ENCODE measurements at regions not wholly inside any gene's neighbourhood (a gene's known extent, or its start where the extent isn't known, plus 50 kb on each side); places are given as distances from the start of the nearest gene placed in this dataset.

- no peak overlapping the region for H3K27ac Mint-ChIP-seq
- Histone ChIP-seq H2BK20ac (ENCODE audit: low read depth, low read length, poor library complexity, severe bottlenecking) (no peak overlapping the region), H4K20me1 (ENCODE audit: control insufficient read depth, insufficient read depth, insufficient read length) (no peaks in the 10 kb centered on the region), H3K79me1 (ENCODE audit: insufficient read depth, low read depth, low read length, poor library complexity, severe bottlenecking) (no peaks in the 10 kb centered on the region), H3K23me2 (ENCODE audit: insufficient read length, low read depth, low read length, poor library complexity, severe bottlenecking) (no peaks in the 10 kb centered on the region), H3K79me2 (ENCODE audit: insufficient read depth, low read length) (no peaks in the 10 kb centered on the region), H3K27ac (ENCODE audit: insufficient read length, low read depth, low read length) (no peak overlapping the region), H3K27me3 (ENCODE audit: insufficient read depth, low read length) (no peaks in the 10 kb centered on the region), H4K5ac (ENCODE audit: insufficient read length, low read depth, low read length) (no peak overlapping the region), H2BK5ac (ENCODE audit: insufficient read length, low read length) (no peak overlapping the region), H3K56ac (ENCODE audit: insufficient read length, low read depth, low read length) (no peak overlapping the region), H2BK12ac (ENCODE audit: insufficient read length, low read depth, low read length) (no peak overlapping the region), H2AFZ (ENCODE audit: low read length) (no peak overlapping the region), H3K23ac (ENCODE audit: insufficient read length, low read depth, low read length) (no peak overlapping the region), H3T11ph (ENCODE audit: low read length) (no peak overlapping the region), H4K91ac (ENCODE audit: insufficient read length, low read depth, low read length) (no peak overlapping the region), H3K4me1 (ENCODE audit: insufficient read depth, low read length) (no peaks in the 10 kb centered on the region), H3K4ac (ENCODE audit: low read depth, low read length) (no peak overlapping the region), H3K4me2 (ENCODE audit: insufficient read depth, insufficient read length, low read length) (no peak overlapping the region), H2AK5ac (ENCODE audit: insufficient read length, low read length) (no peak overlapping the region), H2BK120ac (ENCODE audit: low read depth, low read length, poor library complexity, severe bottlenecking) (no peak overlapping the region), H2BK15ac (ENCODE audit: low read depth, low read length) (no peak overlapping the region), H3K9ac (ENCODE audit: extremely low read depth, insufficient read length, low read length) (no peak overlapping the region), H3K9me3 (ENCODE audit: control insufficient read depth, low read depth, low read length) (no peaks in the 10 kb centered on the region), H3K14ac (ENCODE audit: insufficient read depth, low read length) (no peak overlapping the region), H3K18ac (ENCODE audit: insufficient read length, low read depth, low read length) (no peak overlapping the region), H4K8ac (replicated peaks; ENCODE audit: insufficient read length, low read depth, low read length) (no peak overlapping the region)
- DNase-seq = no peak
- no peaks in the 10 kb centered on the region for H3K27me3 Mint-ChIP-seq (ENCODE audit: low read depth)
- no peak overlapping the region for H3K4me3 Mint-ChIP-seq
- H3K4me1 Mint-ChIP-seq = no peaks in the 10 kb centered on the region
- no peak for TF ChIP-seq CTCF (conservative IDR thresholded peaks at IDR 0.05)
- WGBS (ENCODE audit: extremely low coverage, insufficient read length, low lambda C conversion rate) = no CpG with 5 or more reads among the region's 1 CpG
- H3K36me3 Mint-ChIP-seq (ENCODE audit: insufficient read depth in 1 of 3, low read depth in 3 of 3) = peaks cover 0 to 4% (median 0%) of the 10 kb centered on the region in 3 experiments; a peak in 3 of 7 replicates
- H3K9me3 Mint-ChIP-seq = peaks cover 5 to 11% of the 10 kb centered on the region in 2 experiments; a peak in 3 of 5 replicates
Observed at GRCh38 chr3:161977063-161977462, 480.5 kb downstream of the OTOL1 start.

All from H9 (cell line).